B cell (primary cell): ENCODE measurements at regions not wholly inside any gene's neighbourhood (a gene's known extent, or its start where the extent isn't known, plus 50 kb on each side); places are given as distances from the start of the nearest gene placed in this dataset.

Source experiments
- ATAC-seq: fragments of 200-7000 bp; cut with Tn5 transposase; one replicate; pipeline ENCODE4 v1.10.0; 2021; ENCODE audit warnings: low read depth, mild to moderate bottlenecking, moderate number of reproducible peaks, moderate library complexity
- CTCF ChIA-PET: fragments of 350-600 bp; sonication (Branson Sonifier 250); formaldehyde crosslinking; loops from one replicate; lab custom pipeline; 2021; ENCODE audit warnings: antibody characterized with exemption, inconsistent platforms; lab: Charles Lee
- POLR2A ChIA-PET: fragments of 350-600 bp; sonication (Branson Sonifier 250); formaldehyde crosslinking; loops from one replicate; lab custom pipeline; 2021; ENCODE audit warnings: antibody characterized with exemption; lab: Charles Lee
- DNase-seq: peaks from one replicate; pipeline ENCODE4 v3.0.0; 2013
- H2AFZ ChIP-seq: 2 replicates; pipeline ENCODE4 v1.6.1; 2012; ENCODE audit warnings: mild to moderate bottlenecking, low read depth, low read length; ENCODE audit not compliant: insufficient read depth, poor library complexity, severe bottlenecking
- H3K27ac ChIP-seq, 2 donors: 1 replicate in 1 of 2; 2 replicates in 1 of 2; pipeline ENCODE4 v1.5.1; 2012 to 2013; ENCODE audit warnings: low read length in 2 of 2, mild to moderate bottlenecking in 2 of 2, moderate library complexity in 1 of 2
- H3K27me3 ChIP-seq, 4 experiments: fragments of 200-600 bp in 1 of 4; sonication (generic) in 1 of 4; replicated peaks in 1 of 4; 1 replicate in 2 of 4; 2 replicates in 2 of 4; pipeline versions ENCODE4 v1.6.1 to v1.7.0; 2013 to 2016; ENCODE audit warnings: low read length in 3 of 4, mild to moderate bottlenecking in 2 of 4, mixed read lengths in 1 of 4, moderate library complexity in 1 of 4; ENCODE audit not compliant: insufficient read depth in 4 of 4, control insufficient read depth in 3 of 4; ENCODE audit errors: control extremely low read depth in 1 of 4
- H3K36me3 ChIP-seq, 2 experiments: replicated peaks in 1 of 2; 1 replicate in 1 of 2; 2 replicates in 1 of 2; pipeline versions ENCODE4 v1.6.1 to v1.7.1; 2013; ENCODE audit warnings: low read length in 1 of 2; ENCODE audit not compliant: insufficient read depth in 2 of 2, control insufficient read depth in 1 of 2; ENCODE audit errors: control extremely low read depth in 1 of 2, extremely low read depth in 1 of 2
- H3K4me1 ChIP-seq, 2 donors: fragments of 200-600 bp in 1 of 2; sonication (generic) in 1 of 2; 1 replicate in 1 of 2; 2 replicates in 1 of 2; pipeline versions ENCODE4 v1.5.1 to v1.6.1; 2013 to 2017; ENCODE audit warnings: low read length in 2 of 2; ENCODE audit not compliant: control insufficient read depth in 2 of 2, insufficient read depth in 2 of 2
- H3K4me2 ChIP-seq: replicated peaks from 2 replicates; pipeline ENCODE3; 2012; ENCODE audit warnings: mild to moderate bottlenecking, low read depth, low read length; ENCODE audit not compliant: poor library complexity, severe bottlenecking
- H3K4me3 ChIP-seq, 5 experiments: fragments of 200-600 bp in 1 of 5; sonication (generic) in 1 of 5; 1 replicate in 3 of 5; 2 replicates in 2 of 5; pipeline versions ENCODE4 v1.5.1 to v1.7.0; 2011 to 2016; ENCODE audit warnings: low read length in 4 of 5, mild to moderate bottlenecking in 4 of 5, low read depth in 2 of 5, control low read depth in 1 of 5, moderate library complexity in 1 of 5; ENCODE audit not compliant: insufficient read depth in 1 of 5; ENCODE audit errors: control extremely low read depth in 1 of 5, extremely low read depth in 1 of 5
- H3K79me2 ChIP-seq: fragments of 200-600 bp; sonication (generic); one replicate; pipeline ENCODE4 v1.6.0; 2016; ENCODE audit warnings: low read length; ENCODE audit not compliant: control insufficient read depth, insufficient read depth
- H3K9ac ChIP-seq: fragments of 200-600 bp; sonication (generic); 2 replicates; pipeline ENCODE4 v1.6.1; 2017; ENCODE audit warnings: mild to moderate bottlenecking, low read length, moderate library complexity
- H3K9me3 ChIP-seq, 3 donors: one replicate each; pipeline versions ENCODE4 v1.6.1 to v1.7.1; 2013; ENCODE audit warnings: low read length in 2 of 3; ENCODE audit not compliant: control insufficient read depth in 2 of 3, insufficient read depth in 1 of 3; ENCODE audit errors: control extremely low read depth in 1 of 3
- H4K20me1 ChIP-seq: 2 replicates; pipeline ENCODE4 v1.6.0; 2012; ENCODE audit warnings: mild to moderate bottlenecking, low read length; ENCODE audit not compliant: insufficient read depth, control insufficient read depth, poor library complexity, severe bottlenecking
- H3K27ac Mint-ChIP-seq: one replicate; pipeline ENCODE4 v1.8.0; 2021; ENCODE audit warnings: mixed read lengths
- H3K27me3 Mint-ChIP-seq: one replicate; pipeline ENCODE4 v1.8.0; 2021; ENCODE audit warnings: mixed read lengths
- H3K4me1 Mint-ChIP-seq: one replicate; pipeline ENCODE4 v1.8.0; 2021; ENCODE audit warnings: mixed read lengths
- H3K4me3 Mint-ChIP-seq: one replicate; pipeline ENCODE4 v1.8.0; 2021; ENCODE audit warnings: mixed read lengths
- H3K9me3 Mint-ChIP-seq: one replicate; pipeline ENCODE4 v1.8.0; 2022; ENCODE audit warnings: mixed read lengths; ENCODE audit not compliant: insufficient read depth
- EZH2 ChIP-seq: IDR thresholded peaks from 2 replicates; pipeline ENCODE4 v1.6.1; 2012; ENCODE audit warnings: borderline replicate concordance, low read depth, mild to moderate bottlenecking, moderate library complexity, low read length; ENCODE audit not compliant: insufficient read depth, poor library complexity, severe bottlenecking
- intact Hi-C: fragments of 100-400 bp; cut with micrococcal nuclease; formaldehyde crosslinking; loops from one replicate; pipeline ENCODE4 v1.10.0; 2022
- TF ChIP-seq, protein P1 (sequence below): fragments of 200-600 bp; IDR thresholded peaks from one replicate; pipeline ENCODE4 v1.8.0; 2022; ENCODE audit warnings: antibody characterized with exemption, mild to moderate bottlenecking

DNA sequence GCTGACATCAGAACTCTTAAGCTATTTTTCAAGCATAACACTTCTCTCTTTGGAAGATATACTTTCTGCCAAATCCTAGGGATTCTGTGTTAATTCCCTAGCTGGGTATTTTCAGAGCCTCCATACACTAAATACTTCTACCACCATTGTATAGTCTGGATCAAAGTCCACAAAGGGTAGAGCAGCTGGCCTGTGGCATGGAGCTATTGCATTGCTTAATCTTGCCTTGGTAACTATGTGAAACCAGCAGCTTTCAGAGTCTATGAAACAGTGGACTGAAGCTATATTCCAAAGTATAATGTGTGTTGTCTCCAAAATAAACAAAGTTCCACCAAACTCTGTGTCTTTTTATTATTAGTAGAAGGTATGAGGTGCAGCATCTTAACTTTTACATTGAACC, 296.9 kb upstream of the CDH19 start:
- H3K4me2 ChIP-seq, result no peak overlapping the region
- no peaks in the 10 kb centered on the region for H4K20me1 ChIP-seq
- H3K9ac ChIP-seq, result no peak overlapping the region
- no peaks in the 10 kb centered on the region for H3K4me1 ChIP-seq
- H3K79me2 ChIP-seq, result no peaks in the 10 kb centered on the region
- no peak overlapping the region for H3K4me3 Mint-ChIP-seq
- no peak for ATAC-seq
- no peaks in the 10 kb centered on the region for H3K27me3 ChIP-seq
- no peak overlapping the region for H3K4me3 ChIP-seq
- POLR2A ChIA-PET, result no interaction called here
- intact Hi-C loops, result no loop called here
- no peak overlapping the region for H3K27ac ChIP-seq
- DNase-seq, result no peak
- CTCF ChIA-PET, result no interaction called here
- no peaks in the 10 kb centered on the region for H3K4me1 Mint-ChIP-seq
- no peaks in the 10 kb centered on the region for H3K27me3 Mint-ChIP-seq
- no peaks in the 10 kb centered on the region for H3K9me3 ChIP-seq
- no peak overlapping the region for H3K27ac Mint-ChIP-seq
- no peaks in the 10 kb centered on the region for H3K36me3 ChIP-seq
- no peaks in the 10 kb centered on the region for H3K9me3 Mint-ChIP-seq
- H2AFZ ChIP-seq, result no peak overlapping the region
- TF ChIP-seq, protein P1, sequence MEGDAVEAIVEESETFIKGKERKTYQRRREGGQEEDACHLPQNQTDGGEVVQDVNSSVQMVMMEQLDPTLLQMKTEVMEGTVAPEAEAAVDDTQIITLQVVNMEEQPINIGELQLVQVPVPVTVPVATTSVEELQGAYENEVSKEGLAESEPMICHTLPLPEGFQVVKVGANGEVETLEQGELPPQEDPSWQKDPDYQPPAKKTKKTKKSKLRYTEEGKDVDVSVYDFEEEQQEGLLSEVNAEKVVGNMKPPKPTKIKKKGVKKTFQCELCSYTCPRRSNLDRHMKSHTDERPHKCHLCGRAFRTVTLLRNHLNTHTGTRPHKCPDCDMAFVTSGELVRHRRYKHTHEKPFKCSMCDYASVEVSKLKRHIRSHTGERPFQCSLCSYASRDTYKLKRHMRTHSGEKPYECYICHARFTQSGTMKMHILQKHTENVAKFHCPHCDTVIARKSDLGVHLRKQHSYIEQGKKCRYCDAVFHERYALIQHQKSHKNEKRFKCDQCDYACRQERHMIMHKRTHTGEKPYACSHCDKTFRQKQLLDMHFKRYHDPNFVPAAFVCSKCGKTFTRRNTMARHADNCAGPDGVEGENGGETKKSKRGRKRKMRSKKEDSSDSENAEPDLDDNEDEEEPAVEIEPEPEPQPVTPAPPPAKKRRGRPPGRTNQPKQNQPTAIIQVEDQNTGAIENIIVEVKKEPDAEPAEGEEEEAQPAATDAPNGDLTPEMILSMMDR, result no peak
- TF ChIP-seq EZH2, result no peak

DNA sequence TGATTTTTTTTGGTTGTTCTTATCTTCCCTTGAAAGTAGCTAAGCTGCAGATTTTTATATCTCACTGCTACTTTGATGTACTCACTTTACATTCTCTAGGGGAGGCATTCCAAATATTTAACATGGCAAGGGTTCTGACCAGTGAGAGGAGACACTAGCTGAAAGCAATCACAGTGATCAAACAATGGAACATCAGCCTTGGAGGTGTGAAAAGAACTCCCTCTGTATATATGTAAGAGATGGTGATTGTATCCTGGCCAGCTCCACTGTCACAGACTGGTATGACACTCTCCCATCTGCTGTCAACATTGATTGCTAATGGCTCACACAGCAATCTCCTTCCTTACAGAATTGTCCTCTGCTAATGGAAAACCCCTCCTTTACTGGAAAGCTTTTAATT, 291.7 kb upstream of the CDH19 start:
- DNase-seq, result no peak
- Mint-ChIP-seq H3K4me1 (no peaks in the 10 kb centered on the region), H3K27ac (no peak overlapping the region), H3K27me3 (no peaks in the 10 kb centered on the region), H3K4me3 (no peak overlapping the region), H3K9me3 (no peaks in the 10 kb centered on the region)
- ChIA-PET CTCF (no interaction called here), POLR2A (no interaction called here)
- ATAC-seq, result no peak
- Histone ChIP-seq H3K9me3 (no peaks in the 10 kb centered on the region), H4K20me1 (no peaks in the 10 kb centered on the region), H3K27me3 (no peaks in the 10 kb centered on the region), H3K4me3 (no peak overlapping the region), H3K9ac (no peak overlapping the region), H3K4me1 (no peaks in the 10 kb centered on the region), H3K27ac (no peak overlapping the region), H3K4me2 (no peak overlapping the region), H3K79me2 (no peaks in the 10 kb centered on the region), H3K36me3 (no peaks in the 10 kb centered on the region), H2AFZ (no peak overlapping the region)
- no peak for TF ChIP-seq EZH2
- TF ChIP-seq, protein P1, result no peak
- intact Hi-C loops, result no loop called here
